ENCODE measurements at regions not wholly inside any gene's neighbourhood (a gene's known extent, or its start where the extent isn't known, plus 50 kb on each side); places are given as distances from the start of the nearest gene placed in this dataset.

DNA sequence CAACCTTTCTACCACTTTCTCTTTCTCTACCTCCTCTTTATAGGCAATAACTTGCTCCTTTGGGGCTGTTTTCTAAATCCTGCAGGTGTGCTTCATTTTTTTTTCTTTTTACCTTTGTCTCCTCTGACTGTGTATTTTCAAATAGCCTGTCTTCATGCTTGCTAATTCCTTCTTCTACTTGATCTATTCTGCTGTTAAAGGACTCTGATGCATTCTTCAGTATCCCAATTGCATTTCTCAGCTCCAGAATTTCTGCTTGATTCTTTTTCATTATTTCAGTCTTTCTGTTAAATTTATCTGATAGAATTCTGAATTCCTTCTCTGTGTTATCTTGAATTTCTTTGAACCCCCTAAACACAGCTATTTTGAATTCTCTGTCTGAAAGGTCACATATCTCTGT is 67.7 kb upstream of the IL2 start:
- Histone ChIP-seq H3K79me2 (ENCODE audit: insufficient read depth, low read length) (no peaks in the 10 kb centered on the region), H3K9me3 (ENCODE audit: insufficient read depth, low read depth, low read length) (no peaks in the 10 kb centered on the region), H3K4me1 (ENCODE audit: insufficient read depth, low read length, poor library complexity, severe bottlenecking) (no peaks in the 10 kb centered on the region), H3K4me2 (ENCODE audit: low read depth, low read length, poor library complexity, severe bottlenecking) (no peak overlapping the region), H3K36me3 (ENCODE audit: insufficient read depth, low read length) (no peaks in the 10 kb centered on the region), H3K4me3 (ENCODE audit: low read length, poor library complexity, severe bottlenecking) (no peak overlapping the region), H4K20me1 (ENCODE audit: insufficient read depth, low read length, poor library complexity, severe bottlenecking) (no peaks in the 10 kb centered on the region), H3F3A (ENCODE audit: low read depth) (no peaks in the 10 kb centered on the region), H2AFZ (ENCODE audit: low read length) (no peak overlapping the region), H3K27me3 (ENCODE audit: insufficient read depth, low read length, poor library complexity, severe bottlenecking) (no peaks in the 10 kb centered on the region), H3K9ac (ENCODE audit: low read depth, low read length, poor library complexity, severe bottlenecking) (no peak overlapping the region), H3K9me2 (replicated peaks; ENCODE audit: low read depth, low read length) (no peaks in the 10 kb centered on the region)
- TF ChIP-seq, protein P1, sequence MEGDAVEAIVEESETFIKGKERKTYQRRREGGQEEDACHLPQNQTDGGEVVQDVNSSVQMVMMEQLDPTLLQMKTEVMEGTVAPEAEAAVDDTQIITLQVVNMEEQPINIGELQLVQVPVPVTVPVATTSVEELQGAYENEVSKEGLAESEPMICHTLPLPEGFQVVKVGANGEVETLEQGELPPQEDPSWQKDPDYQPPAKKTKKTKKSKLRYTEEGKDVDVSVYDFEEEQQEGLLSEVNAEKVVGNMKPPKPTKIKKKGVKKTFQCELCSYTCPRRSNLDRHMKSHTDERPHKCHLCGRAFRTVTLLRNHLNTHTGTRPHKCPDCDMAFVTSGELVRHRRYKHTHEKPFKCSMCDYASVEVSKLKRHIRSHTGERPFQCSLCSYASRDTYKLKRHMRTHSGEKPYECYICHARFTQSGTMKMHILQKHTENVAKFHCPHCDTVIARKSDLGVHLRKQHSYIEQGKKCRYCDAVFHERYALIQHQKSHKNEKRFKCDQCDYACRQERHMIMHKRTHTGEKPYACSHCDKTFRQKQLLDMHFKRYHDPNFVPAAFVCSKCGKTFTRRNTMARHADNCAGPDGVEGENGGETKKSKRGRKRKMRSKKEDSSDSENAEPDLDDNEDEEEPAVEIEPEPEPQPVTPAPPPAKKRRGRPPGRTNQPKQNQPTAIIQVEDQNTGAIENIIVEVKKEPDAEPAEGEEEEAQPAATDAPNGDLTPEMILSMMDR (conservative IDR thresholded peaks at IDR 0.05; ENCODE audit: low read length): no peak
- no peak for TF ChIP-seq EZH2phosphoT487 (IDR thresholded peaks at IDR 0.05; ENCODE audit: borderline replicate concordance)

DNA sequence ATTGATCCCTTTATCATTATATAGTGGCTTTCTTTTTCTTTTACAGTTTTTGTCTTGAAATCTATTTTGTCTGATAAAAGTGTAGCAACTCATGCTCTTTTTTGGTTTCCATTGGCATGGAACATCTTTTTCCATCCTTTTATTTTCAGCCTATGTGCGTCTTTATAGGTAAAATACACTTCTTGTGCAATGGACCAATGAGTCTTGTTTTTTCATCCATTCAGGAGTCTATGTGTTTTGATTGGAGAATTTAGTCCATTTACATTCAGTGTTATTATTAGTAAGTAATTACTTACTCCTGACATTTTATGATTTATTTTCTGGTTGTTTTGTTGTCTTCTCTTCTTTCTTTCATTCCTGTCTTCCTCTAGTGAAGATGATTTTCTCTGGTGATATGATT is 66.4 kb upstream of the IL2 start:
- Histone ChIP-seq H3K9ac (ENCODE audit: low read depth, low read length, poor library complexity, severe bottlenecking) (no peak overlapping the region), H3K4me2 (ENCODE audit: low read depth, low read length, poor library complexity, severe bottlenecking) (no peak overlapping the region), H3K79me2 (ENCODE audit: insufficient read depth, low read length) (no peaks in the 10 kb centered on the region), H2AFZ (ENCODE audit: low read length) (no peak overlapping the region), H4K20me1 (ENCODE audit: insufficient read depth, low read length, poor library complexity, severe bottlenecking) (no peaks in the 10 kb centered on the region), H3K4me3 (ENCODE audit: low read length, poor library complexity, severe bottlenecking) (no peak overlapping the region), H3K36me3 (ENCODE audit: insufficient read depth, low read length) (no peaks in the 10 kb centered on the region), H3K9me3 (ENCODE audit: insufficient read depth, low read depth, low read length) (no peaks in the 10 kb centered on the region), H3F3A (ENCODE audit: low read depth) (no peaks in the 10 kb centered on the region), H3K27me3 (ENCODE audit: insufficient read depth, low read length, poor library complexity, severe bottlenecking) (no peaks in the 10 kb centered on the region), H3K9me2 (replicated peaks; ENCODE audit: low read depth, low read length) (no peaks in the 10 kb centered on the region), H3K4me1 (ENCODE audit: insufficient read depth, low read length, poor library complexity, severe bottlenecking) (no peaks in the 10 kb centered on the region)
- no peak for TF ChIP-seq EZH2phosphoT487 (IDR thresholded peaks at IDR 0.05; ENCODE audit: borderline replicate concordance)
- TF ChIP-seq, protein P1 (conservative IDR thresholded peaks at IDR 0.05; ENCODE audit: low read length): no peak

DNA sequence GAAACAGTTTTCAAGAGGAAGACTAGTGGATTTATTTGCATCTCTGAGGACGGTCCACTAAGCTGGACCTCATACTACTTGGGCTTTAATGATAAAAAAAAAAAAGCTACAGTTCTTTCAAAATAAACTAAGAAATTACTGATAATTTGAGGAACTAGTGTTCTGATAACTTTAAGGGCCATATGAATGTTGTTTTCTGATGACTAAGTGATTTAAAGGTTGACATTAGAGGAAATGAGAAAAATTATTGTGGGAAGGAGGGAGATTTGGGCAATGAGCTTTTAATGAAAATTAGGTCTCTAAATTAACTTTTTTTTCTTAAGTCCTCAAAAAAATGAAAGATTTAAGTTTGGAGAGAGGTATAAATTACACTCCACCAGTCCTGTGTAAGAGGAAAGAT is 60.8 kb upstream of the IL2 start:
- TF ChIP-seq, protein P1 (conservative IDR thresholded peaks at IDR 0.05; ENCODE audit: low read length): no peak
- TF ChIP-seq EZH2phosphoT487 (IDR thresholded peaks at IDR 0.05; ENCODE audit: borderline replicate concordance): no peak
- Histone ChIP-seq H3K4me2 (ENCODE audit: low read depth, low read length, poor library complexity, severe bottlenecking) (no peak overlapping the region), H3K9ac (ENCODE audit: low read depth, low read length, poor library complexity, severe bottlenecking) (no peak overlapping the region), H3K36me3 (ENCODE audit: insufficient read depth, low read length) (no peaks in the 10 kb centered on the region), H3F3A (ENCODE audit: low read depth) (no peaks in the 10 kb centered on the region), H3K9me3 (ENCODE audit: insufficient read depth, low read depth, low read length) (no peaks in the 10 kb centered on the region), H3K79me2 (ENCODE audit: insufficient read depth, low read length) (no peaks in the 10 kb centered on the region), H2AFZ (ENCODE audit: low read length) (no peak overlapping the region), H3K4me1 (ENCODE audit: insufficient read depth, low read length, poor library complexity, severe bottlenecking) (no peaks in the 10 kb centered on the region), H3K9me2 (replicated peaks; ENCODE audit: low read depth, low read length) (no peaks in the 10 kb centered on the region), H3K4me3 (ENCODE audit: low read length, poor library complexity, severe bottlenecking) (no peak overlapping the region), H4K20me1 (ENCODE audit: insufficient read depth, low read length, poor library complexity, severe bottlenecking) (no peaks in the 10 kb centered on the region), H3K27me3 (ENCODE audit: insufficient read depth, low read length, poor library complexity, severe bottlenecking) (peaks cover 25% of the 10 kb centered on the region)

Data from Loucy (cell line).